NB4 (cell line): ENCODE measurements at regions not wholly inside any gene's neighbourhood (a gene's known extent, or its start where the extent isn't known, plus 50 kb on each side); places are given as distances from the start of the nearest gene placed in this dataset.
"Not testable (repeated sequence)": the region's sequence is repeated elsewhere in the genome, so short reads cannot be mapped to it uniquely, and the experiment has no call there.

Experiments used
- POLR2A ChIP-seq: IDR thresholded peaks from 2 replicates; pipeline ENCODE4 v1.6.1; 2011; ENCODE audit warnings: mild to moderate bottlenecking; ENCODE audit not compliant: insufficient read length; ENCODE audit errors: extremely low read depth
- TF ChIP-seq, protein P1 (sequence below): IDR thresholded peaks from one replicate; pipeline ENCODE4 v1.5.1; 2012; ENCODE audit warnings: low read depth, low read length
- TF ChIP-seq, protein P2 (sequence below): IDR thresholded peaks from 2 replicates; pipeline ENCODE4 v1.6.1; 2011; ENCODE audit warnings: low read depth, low read length

GRCh38 chr1:588211-588610 is 98.2 kb downstream of the OR4F16 start:
- not testable (repeated sequence) for TF ChIP-seq POLR2A
- TF ChIP-seq, protein P1, sequence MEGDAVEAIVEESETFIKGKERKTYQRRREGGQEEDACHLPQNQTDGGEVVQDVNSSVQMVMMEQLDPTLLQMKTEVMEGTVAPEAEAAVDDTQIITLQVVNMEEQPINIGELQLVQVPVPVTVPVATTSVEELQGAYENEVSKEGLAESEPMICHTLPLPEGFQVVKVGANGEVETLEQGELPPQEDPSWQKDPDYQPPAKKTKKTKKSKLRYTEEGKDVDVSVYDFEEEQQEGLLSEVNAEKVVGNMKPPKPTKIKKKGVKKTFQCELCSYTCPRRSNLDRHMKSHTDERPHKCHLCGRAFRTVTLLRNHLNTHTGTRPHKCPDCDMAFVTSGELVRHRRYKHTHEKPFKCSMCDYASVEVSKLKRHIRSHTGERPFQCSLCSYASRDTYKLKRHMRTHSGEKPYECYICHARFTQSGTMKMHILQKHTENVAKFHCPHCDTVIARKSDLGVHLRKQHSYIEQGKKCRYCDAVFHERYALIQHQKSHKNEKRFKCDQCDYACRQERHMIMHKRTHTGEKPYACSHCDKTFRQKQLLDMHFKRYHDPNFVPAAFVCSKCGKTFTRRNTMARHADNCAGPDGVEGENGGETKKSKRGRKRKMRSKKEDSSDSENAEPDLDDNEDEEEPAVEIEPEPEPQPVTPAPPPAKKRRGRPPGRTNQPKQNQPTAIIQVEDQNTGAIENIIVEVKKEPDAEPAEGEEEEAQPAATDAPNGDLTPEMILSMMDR, result not testable (repeated sequence)
- TF ChIP-seq, protein P2, sequence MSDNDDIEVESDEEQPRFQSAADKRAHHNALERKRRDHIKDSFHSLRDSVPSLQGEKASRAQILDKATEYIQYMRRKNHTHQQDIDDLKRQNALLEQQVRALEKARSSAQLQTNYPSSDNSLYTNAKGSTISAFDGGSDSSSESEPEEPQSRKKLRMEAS, result not testable (repeated sequence)
